Chondrocyte (in vitro differentiated cells): ENCODE measurements at regions not wholly inside any gene's neighbourhood (a gene's known extent, or its start where the extent isn't known, plus 50 kb on each side); places are given as distances from the start of the nearest gene placed in this dataset.

Experiments used
- DNase-seq: peaks from one replicate; pipeline ENCODE4 v3.0.0; 2021; ENCODE audit warnings: mixed read lengths, low spot score
- H3K27ac Mint-ChIP-seq: one replicate; pipeline ENCODE4 v1.8.0; 2021; ENCODE audit warnings: mild to moderate bottlenecking, moderate library complexity, mixed read lengths; ENCODE audit not compliant: unreplicated experiment
- H3K27me3 Mint-ChIP-seq: 2 replicates; pipeline ENCODE4 v1.8.0; 2021; ENCODE audit warnings: low read depth, mixed read lengths
- H3K36me3 Mint-ChIP-seq: 2 replicates; pipeline ENCODE4 v1.8.0; 2021; ENCODE audit warnings: low read depth, mixed read lengths
- H3K4me1 Mint-ChIP-seq: 2 replicates; pipeline ENCODE4 v1.8.0; 2021; ENCODE audit warnings: low read depth, mild to moderate bottlenecking, mixed read lengths
- H3K4me3 Mint-ChIP-seq: one replicate; pipeline ENCODE4 v1.8.0; 2021; ENCODE audit warnings: mild to moderate bottlenecking, moderate library complexity, mixed read lengths; ENCODE audit not compliant: unreplicated experiment
- H3K9me3 Mint-ChIP-seq: 2 replicates; pipeline ENCODE4 v1.8.0; 2021; ENCODE audit warnings: low read depth, mixed read lengths
- CTCF ChIP-seq: fragments of 200-600 bp; sonication (generic); IDR thresholded peaks from 2 replicates; pipeline ENCODE4 v1.5.0; 2021; ENCODE audit warnings: antibody characterized with exemption, mild to moderate bottlenecking, moderate library complexity

DNA sequence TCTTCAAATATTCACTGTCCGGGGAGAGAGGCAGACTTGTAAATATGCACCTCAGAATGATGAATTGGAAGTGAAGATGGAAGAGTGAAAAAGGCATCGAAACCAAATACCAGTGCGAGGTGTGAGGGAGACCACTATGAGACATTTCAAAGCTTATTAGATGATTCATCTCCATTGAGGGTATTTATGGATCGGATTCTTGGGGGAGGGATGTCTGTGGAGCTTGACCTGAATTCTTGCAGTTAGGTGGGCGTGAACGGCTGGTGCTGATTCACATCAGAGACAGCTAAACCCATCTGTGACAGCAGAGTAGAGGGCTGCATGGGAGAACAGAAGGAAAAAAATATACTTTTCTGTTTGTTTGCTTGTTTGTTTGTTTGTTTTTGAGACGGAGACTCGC, 677.2 kb downstream of the AACS start:
- no peak for DNase-seq
- Mint-ChIP-seq H3K27me3 (no peaks in the 10 kb centered on the region), H3K4me1 (peaks cover 3% of the 10 kb centered on the region), H3K4me3 (no peak overlapping the region), H3K9me3 (peaks cover 26% of the 10 kb centered on the region), H3K36me3 (no peaks in the 10 kb centered on the region), H3K27ac (no peak overlapping the region)
- no peak for TF ChIP-seq CTCF

DNA sequence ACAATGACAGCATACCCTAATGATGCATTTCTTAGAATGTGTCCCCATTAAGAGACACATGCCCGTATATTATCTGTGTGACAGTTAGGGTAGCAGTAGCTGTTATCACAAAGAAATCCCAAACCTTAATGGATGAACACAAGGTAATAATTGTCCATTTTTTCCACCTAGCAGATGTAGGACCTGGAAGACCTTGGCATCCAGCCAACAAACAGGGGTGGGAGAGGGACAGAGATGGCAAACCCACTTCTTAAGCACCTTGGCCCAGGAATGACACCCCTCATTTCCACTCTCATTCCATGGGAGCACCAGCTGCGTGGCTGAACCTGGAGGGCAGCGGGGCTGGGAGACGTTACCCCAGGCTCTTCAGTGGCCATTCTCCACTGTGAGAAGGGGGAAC, 679.0 kb downstream of the AACS start:
- Mint-ChIP-seq H3K4me3 (no peak overlapping the region), H3K27ac (no peak overlapping the region), H3K36me3 (no peaks in the 10 kb centered on the region), H3K27me3 (no peaks in the 10 kb centered on the region), H3K9me3 (peaks cover 26% of the 10 kb centered on the region), H3K4me1 (peaks cover 3% of the 10 kb centered on the region)
- no peak for DNase-seq
- no peak for TF ChIP-seq CTCF

GRCh38 chr12:125755512-125755911, 690.3 kb downstream of the AACS start:
- peaks cover 22% of the 10 kb centered on the region for H3K9me3 Mint-ChIP-seq
- TF ChIP-seq CTCF: no peak
- peaks cover 2% of the 10 kb centered on the region for H3K27me3 Mint-ChIP-seq
- H3K4me1 Mint-ChIP-seq: no peaks in the 10 kb centered on the region
- no peak overlapping the region for H3K4me3 Mint-ChIP-seq
- H3K36me3 Mint-ChIP-seq: peaks cover 1% of the 10 kb centered on the region
- DNase-seq: no peak
- H3K27ac Mint-ChIP-seq: no peak overlapping the region

GRCh38 chr12:125766091-125766490, 700.9 kb downstream of the AACS start:
- H3K4me1 Mint-ChIP-seq: peaks cover 10% of the 10 kb centered on the region

GRCh38 chr12:125772403-125772802, 707.2 kb downstream of the AACS start:
- DNase-seq: no peak
- Mint-ChIP-seq H3K27me3 (no peaks in the 10 kb centered on the region), H3K27ac (no peak overlapping the region), H3K4me1 (peaks cover 3% of the 10 kb centered on the region), H3K9me3 (peaks cover 30% of the 10 kb centered on the region), H3K4me3 (no peak overlapping the region), H3K36me3 (no peaks in the 10 kb centered on the region)
- no peak for TF ChIP-seq CTCF

More at GRCh38 chr12:125766091-125766490, 700.9 kb downstream of the AACS start:
- no peak overlapping the region for H3K4me3 Mint-ChIP-seq
- H3K36me3 Mint-ChIP-seq: peaks cover 1% of the 10 kb centered on the region
- no peaks in the 10 kb centered on the region for H3K27me3 Mint-ChIP-seq
- no peak for DNase-seq
- H3K27ac Mint-ChIP-seq: no peak overlapping the region
- H3K9me3 Mint-ChIP-seq: peaks cover 21% of the 10 kb centered on the region
- no peak for TF ChIP-seq CTCF
